B cell (primary cell): ENCODE measurements at regions not wholly inside any gene's neighbourhood (a gene's known extent, or its start where the extent isn't known, plus 50 kb on each side); places are given as distances from the start of the nearest gene placed in this dataset.

Experiments used
- ATAC-seq: fragments of 200-7000 bp; cut with Tn5 transposase; one replicate; pipeline ENCODE4 v1.10.0; 2021; ENCODE audit warnings: low read depth, mild to moderate bottlenecking, moderate number of reproducible peaks, moderate library complexity
- CTCF ChIA-PET: fragments of 350-600 bp; sonication (Branson Sonifier 250); formaldehyde crosslinking; loops from one replicate; lab custom pipeline; 2021; ENCODE audit warnings: antibody characterized with exemption, inconsistent platforms; lab: Charles Lee
- POLR2A ChIA-PET: fragments of 350-600 bp; sonication (Branson Sonifier 250); formaldehyde crosslinking; loops from one replicate; lab custom pipeline; 2021; ENCODE audit warnings: antibody characterized with exemption; lab: Charles Lee
- DNase-seq: peaks from one replicate; pipeline ENCODE4 v3.0.0; 2013
- H2AFZ ChIP-seq: 2 replicates; pipeline ENCODE4 v1.6.1; 2012; ENCODE audit warnings: mild to moderate bottlenecking, low read depth, low read length; ENCODE audit not compliant: insufficient read depth, poor library complexity, severe bottlenecking
- H3K27ac ChIP-seq, 2 donors: 1 replicate in 1 of 2; 2 replicates in 1 of 2; pipeline ENCODE4 v1.5.1; 2012 to 2013; ENCODE audit warnings: low read length in 2 of 2, mild to moderate bottlenecking in 2 of 2, moderate library complexity in 1 of 2
- H3K27me3 ChIP-seq, 4 experiments: fragments of 200-600 bp in 1 of 4; sonication (generic) in 1 of 4; replicated peaks in 1 of 4; 1 replicate in 2 of 4; 2 replicates in 2 of 4; pipeline versions ENCODE4 v1.6.1 to v1.7.0; 2013 to 2016; ENCODE audit warnings: low read length in 3 of 4, mild to moderate bottlenecking in 2 of 4, mixed read lengths in 1 of 4, moderate library complexity in 1 of 4; ENCODE audit not compliant: insufficient read depth in 4 of 4, control insufficient read depth in 3 of 4; ENCODE audit errors: control extremely low read depth in 1 of 4
- H3K36me3 ChIP-seq, 2 experiments: replicated peaks in 1 of 2; 1 replicate in 1 of 2; 2 replicates in 1 of 2; pipeline versions ENCODE4 v1.6.1 to v1.7.1; 2013; ENCODE audit warnings: low read length in 1 of 2; ENCODE audit not compliant: insufficient read depth in 2 of 2, control insufficient read depth in 1 of 2; ENCODE audit errors: control extremely low read depth in 1 of 2, extremely low read depth in 1 of 2
- H3K4me1 ChIP-seq, 2 donors: fragments of 200-600 bp in 1 of 2; sonication (generic) in 1 of 2; 1 replicate in 1 of 2; 2 replicates in 1 of 2; pipeline versions ENCODE4 v1.5.1 to v1.6.1; 2013 to 2017; ENCODE audit warnings: low read length in 2 of 2; ENCODE audit not compliant: control insufficient read depth in 2 of 2, insufficient read depth in 2 of 2
- H3K4me2 ChIP-seq: replicated peaks from 2 replicates; pipeline ENCODE3; 2012; ENCODE audit warnings: mild to moderate bottlenecking, low read depth, low read length; ENCODE audit not compliant: poor library complexity, severe bottlenecking
- H3K4me3 ChIP-seq, 5 experiments: fragments of 200-600 bp in 1 of 5; sonication (generic) in 1 of 5; 1 replicate in 3 of 5; 2 replicates in 2 of 5; pipeline versions ENCODE4 v1.5.1 to v1.7.0; 2011 to 2016; ENCODE audit warnings: low read length in 4 of 5, mild to moderate bottlenecking in 4 of 5, low read depth in 2 of 5, control low read depth in 1 of 5, moderate library complexity in 1 of 5; ENCODE audit not compliant: insufficient read depth in 1 of 5; ENCODE audit errors: control extremely low read depth in 1 of 5, extremely low read depth in 1 of 5
- H3K79me2 ChIP-seq: fragments of 200-600 bp; sonication (generic); one replicate; pipeline ENCODE4 v1.6.0; 2016; ENCODE audit warnings: low read length; ENCODE audit not compliant: control insufficient read depth, insufficient read depth
- H3K9ac ChIP-seq: fragments of 200-600 bp; sonication (generic); 2 replicates; pipeline ENCODE4 v1.6.1; 2017; ENCODE audit warnings: mild to moderate bottlenecking, low read length, moderate library complexity
- H3K9me3 ChIP-seq, 3 donors: one replicate each; pipeline versions ENCODE4 v1.6.1 to v1.7.1; 2013; ENCODE audit warnings: low read length in 2 of 3; ENCODE audit not compliant: control insufficient read depth in 2 of 3, insufficient read depth in 1 of 3; ENCODE audit errors: control extremely low read depth in 1 of 3
- H4K20me1 ChIP-seq: 2 replicates; pipeline ENCODE4 v1.6.0; 2012; ENCODE audit warnings: mild to moderate bottlenecking, low read length; ENCODE audit not compliant: insufficient read depth, control insufficient read depth, poor library complexity, severe bottlenecking
- H3K27ac Mint-ChIP-seq: one replicate; pipeline ENCODE4 v1.8.0; 2021; ENCODE audit warnings: mixed read lengths
- H3K27me3 Mint-ChIP-seq: one replicate; pipeline ENCODE4 v1.8.0; 2021; ENCODE audit warnings: mixed read lengths
- H3K4me1 Mint-ChIP-seq: one replicate; pipeline ENCODE4 v1.8.0; 2021; ENCODE audit warnings: mixed read lengths
- H3K4me3 Mint-ChIP-seq: one replicate; pipeline ENCODE4 v1.8.0; 2021; ENCODE audit warnings: mixed read lengths
- H3K9me3 Mint-ChIP-seq: one replicate; pipeline ENCODE4 v1.8.0; 2022; ENCODE audit warnings: mixed read lengths; ENCODE audit not compliant: insufficient read depth
- EZH2 ChIP-seq: IDR thresholded peaks from 2 replicates; pipeline ENCODE4 v1.6.1; 2012; ENCODE audit warnings: borderline replicate concordance, low read depth, mild to moderate bottlenecking, moderate library complexity, low read length; ENCODE audit not compliant: insufficient read depth, poor library complexity, severe bottlenecking
- WGBS: methylation state at CpG from one replicate; pipeline ENCODE4 v1.1.5; 2013; ENCODE audit warnings: missing lambda C conversion rate; ENCODE audit not compliant: insufficient coverage; 5-methylcytosine and 5-hydroxymethylcytosine counted together
- intact Hi-C: fragments of 100-400 bp; cut with micrococcal nuclease; formaldehyde crosslinking; loops from one replicate; pipeline ENCODE4 v1.10.0; 2022
- TF ChIP-seq, protein P1 (sequence below): fragments of 200-600 bp; IDR thresholded peaks from one replicate; pipeline ENCODE4 v1.8.0; 2022; ENCODE audit warnings: antibody characterized with exemption, mild to moderate bottlenecking

DNA sequence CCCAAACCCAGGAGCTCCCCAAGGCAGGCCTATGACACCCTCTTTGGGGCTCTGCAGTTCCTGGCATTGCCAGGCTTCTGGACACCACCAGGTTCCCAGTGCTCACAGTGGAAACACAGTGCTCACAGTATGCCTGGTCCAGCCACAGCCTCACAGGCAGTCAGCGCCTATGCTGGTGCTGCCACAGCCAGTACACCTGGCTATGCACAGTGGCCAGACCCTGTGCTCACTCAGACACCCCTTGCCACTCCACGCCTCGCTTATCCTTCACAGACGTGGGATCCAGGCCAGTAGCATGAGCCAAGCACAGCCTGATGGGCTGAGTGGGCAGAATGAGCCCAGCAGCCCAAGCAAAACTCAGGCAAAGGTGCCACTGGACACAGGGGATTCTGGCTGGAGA lies 579.2 kb upstream of the ADGRL2 start:
- H3K9me3 ChIP-seq: peaks cover 0 to 15% (median 0%) of the 10 kb centered on the region in 3 donors
- no peak for TF ChIP-seq EZH2
- TF ChIP-seq, protein P1, sequence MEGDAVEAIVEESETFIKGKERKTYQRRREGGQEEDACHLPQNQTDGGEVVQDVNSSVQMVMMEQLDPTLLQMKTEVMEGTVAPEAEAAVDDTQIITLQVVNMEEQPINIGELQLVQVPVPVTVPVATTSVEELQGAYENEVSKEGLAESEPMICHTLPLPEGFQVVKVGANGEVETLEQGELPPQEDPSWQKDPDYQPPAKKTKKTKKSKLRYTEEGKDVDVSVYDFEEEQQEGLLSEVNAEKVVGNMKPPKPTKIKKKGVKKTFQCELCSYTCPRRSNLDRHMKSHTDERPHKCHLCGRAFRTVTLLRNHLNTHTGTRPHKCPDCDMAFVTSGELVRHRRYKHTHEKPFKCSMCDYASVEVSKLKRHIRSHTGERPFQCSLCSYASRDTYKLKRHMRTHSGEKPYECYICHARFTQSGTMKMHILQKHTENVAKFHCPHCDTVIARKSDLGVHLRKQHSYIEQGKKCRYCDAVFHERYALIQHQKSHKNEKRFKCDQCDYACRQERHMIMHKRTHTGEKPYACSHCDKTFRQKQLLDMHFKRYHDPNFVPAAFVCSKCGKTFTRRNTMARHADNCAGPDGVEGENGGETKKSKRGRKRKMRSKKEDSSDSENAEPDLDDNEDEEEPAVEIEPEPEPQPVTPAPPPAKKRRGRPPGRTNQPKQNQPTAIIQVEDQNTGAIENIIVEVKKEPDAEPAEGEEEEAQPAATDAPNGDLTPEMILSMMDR: no peak
- H3K4me1 ChIP-seq: no peaks in the 10 kb centered on the region
- H3K36me3 ChIP-seq: no peaks in the 10 kb centered on the region
- H3K27me3 ChIP-seq: no peaks in the 10 kb centered on the region
- no peaks in the 10 kb centered on the region for H3K79me2 ChIP-seq
- ATAC-seq (no peak), DNase-seq (no peak)
- H4K20me1 ChIP-seq: no peaks in the 10 kb centered on the region
- Mint-ChIP-seq H3K4me1 (no peaks in the 10 kb centered on the region), H3K27ac (no peak overlapping the region), H3K4me3 (no peak overlapping the region), H3K9me3 (peaks cover 3% of the 10 kb centered on the region), H3K27me3 (no peaks in the 10 kb centered on the region)
- WGBS: 88% methylated on average over 4 of the region's 4 CpGs
- POLR2A ChIA-PET: no interaction called here
- H3K9ac ChIP-seq: no peak overlapping the region
- CTCF ChIA-PET: no interaction called here
- no peak overlapping the region for H3K4me3 ChIP-seq
- no peak overlapping the region for H3K4me2 ChIP-seq
- intact Hi-C loops: no loop called here
- no peak overlapping the region for H3K27ac ChIP-seq
- no peak overlapping the region for H2AFZ ChIP-seq

DNA sequence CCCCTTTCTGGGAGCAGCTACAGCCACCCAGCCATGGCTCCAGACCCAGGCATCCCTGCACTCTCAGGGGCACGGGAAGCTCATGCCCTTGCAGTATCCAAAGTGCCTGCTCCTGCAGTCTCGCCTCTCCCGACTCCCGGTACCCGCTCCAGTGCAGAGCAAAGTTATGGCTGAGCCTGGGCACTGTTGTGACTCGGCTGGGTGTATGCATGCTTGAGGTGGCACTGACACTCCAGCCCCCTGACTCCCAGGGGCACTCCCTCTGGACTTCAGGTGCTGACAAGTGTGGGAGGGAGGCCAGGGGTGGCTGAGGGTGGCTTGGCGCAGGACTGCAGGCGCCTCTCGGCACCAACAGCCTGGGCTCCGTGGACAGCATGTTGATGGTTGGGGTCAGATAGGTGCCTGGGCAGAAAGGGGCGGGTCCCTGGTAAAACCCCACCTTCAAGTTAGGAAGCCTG lies 580.1 kb upstream of the ADGRL2 start:
- no peak overlapping the region for H3K9ac ChIP-seq
- no peak overlapping the region for H2AFZ ChIP-seq
- POLR2A ChIA-PET: no interaction called here
- H3K79me2 ChIP-seq: no peaks in the 10 kb centered on the region
- no peaks in the 10 kb centered on the region for H3K36me3 ChIP-seq
- no peaks in the 10 kb centered on the region for H3K27me3 ChIP-seq
- intact Hi-C loops: no loop called here
- H3K4me3 Mint-ChIP-seq: no peak overlapping the region
- TF ChIP-seq EZH2: no peak
- TF ChIP-seq, protein P1: no peak
- H3K27ac Mint-ChIP-seq: no peak overlapping the region
- H3K4me2 ChIP-seq: no peak overlapping the region
- H3K27me3 Mint-ChIP-seq: no peaks in the 10 kb centered on the region
- DNase-seq (no peak), ATAC-seq (no peak)
- no peaks in the 10 kb centered on the region for H3K4me1 ChIP-seq
- no peak overlapping the region for H3K4me3 ChIP-seq
- no peak overlapping the region for H3K27ac ChIP-seq
- H3K9me3 Mint-ChIP-seq: peaks cover 3% of the 10 kb centered on the region
- no peaks in the 10 kb centered on the region for H3K4me1 Mint-ChIP-seq
- CTCF ChIA-PET: no interaction called here
- no peaks in the 10 kb centered on the region for H4K20me1 ChIP-seq
- 94% methylated on average over 11 of the region's 11 CpGs for WGBS
- peaks cover 0 to 15% (median 0%) of the 10 kb centered on the region in 3 donors for H3K9me3 ChIP-seq
